MM.1S (cell line): ENCODE measurements at regions not wholly inside any gene's neighbourhood (a gene's known extent, or its start where the extent isn't known, plus 50 kb on each side); places are given as distances from the start of the nearest gene placed in this dataset.

Experiments
- EZH2 ChIP-seq: fragments of 300-600 bp; sonication (generic); optimal IDR thresholded peaks from 2 replicates; pipeline ENCODE3; 2017; ENCODE audit warnings: low read depth, mild to moderate bottlenecking, antibody characterized with exemption, low read length, mixed read lengths
- TF ChIP-seq, protein P1 (sequence below): fragments of 300-600 bp; sonication (generic); IDR thresholded peaks from 2 replicates; pipeline ENCODE4 v1.5.1; 2016; ENCODE audit warnings: antibody characterized with exemption, low read length, mixed read lengths

DNA sequence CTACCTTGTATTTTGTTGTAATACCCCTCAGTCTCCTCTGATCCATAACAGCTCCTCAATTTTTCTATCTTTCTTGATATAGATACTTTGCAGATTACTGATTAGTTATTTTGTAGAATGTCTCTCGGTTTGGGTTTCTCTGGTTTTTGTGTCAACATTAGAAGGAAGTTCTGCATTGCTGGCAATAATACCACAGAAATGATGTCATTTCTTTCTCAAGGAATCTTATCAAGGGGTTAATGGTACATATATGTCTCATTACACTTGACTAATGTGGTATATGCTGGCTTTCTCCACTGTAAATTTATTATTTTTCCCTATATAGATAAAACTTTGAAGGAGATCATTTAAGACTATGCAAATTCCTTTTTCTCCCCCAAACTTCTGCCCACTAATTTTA is 183.6 kb upstream of the DKK2 start:
- TF ChIP-seq, protein P1, sequence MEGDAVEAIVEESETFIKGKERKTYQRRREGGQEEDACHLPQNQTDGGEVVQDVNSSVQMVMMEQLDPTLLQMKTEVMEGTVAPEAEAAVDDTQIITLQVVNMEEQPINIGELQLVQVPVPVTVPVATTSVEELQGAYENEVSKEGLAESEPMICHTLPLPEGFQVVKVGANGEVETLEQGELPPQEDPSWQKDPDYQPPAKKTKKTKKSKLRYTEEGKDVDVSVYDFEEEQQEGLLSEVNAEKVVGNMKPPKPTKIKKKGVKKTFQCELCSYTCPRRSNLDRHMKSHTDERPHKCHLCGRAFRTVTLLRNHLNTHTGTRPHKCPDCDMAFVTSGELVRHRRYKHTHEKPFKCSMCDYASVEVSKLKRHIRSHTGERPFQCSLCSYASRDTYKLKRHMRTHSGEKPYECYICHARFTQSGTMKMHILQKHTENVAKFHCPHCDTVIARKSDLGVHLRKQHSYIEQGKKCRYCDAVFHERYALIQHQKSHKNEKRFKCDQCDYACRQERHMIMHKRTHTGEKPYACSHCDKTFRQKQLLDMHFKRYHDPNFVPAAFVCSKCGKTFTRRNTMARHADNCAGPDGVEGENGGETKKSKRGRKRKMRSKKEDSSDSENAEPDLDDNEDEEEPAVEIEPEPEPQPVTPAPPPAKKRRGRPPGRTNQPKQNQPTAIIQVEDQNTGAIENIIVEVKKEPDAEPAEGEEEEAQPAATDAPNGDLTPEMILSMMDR, result no peak
- TF ChIP-seq EZH2, result no peak
